Left hindlimb (tissue), 1 donor: ENCODE measurements at regions not wholly inside any gene's neighbourhood (a gene's known extent, or its start where the extent isn't known, plus 50 kb on each side); places are given as distances from the start of the nearest gene placed in this dataset.
"Not testable (repeated sequence)": the region's sequence is repeated elsewhere in the genome, so short reads cannot be mapped to it uniquely, and the experiment has no call there.

Experiments
- DNase-seq: peaks from one replicate; pipeline ENCODE4 v3.0.0-alpha.2; 2018

GRCh38 chr2:185526161-185526560 lies 212.4 kb upstream of the FSIP2 start:
- DNase-seq, result no peak

- no peak for DNase-seq
Measured at GRCh38 chr2:185531721-185532120, 206.9 kb upstream of the FSIP2 start.

GRCh38 chr2:185537689-185538088 lies 200.9 kb upstream of the FSIP2 start:
- no peak for DNase-seq

GRCh38 chr2:185567196-185567595 lies 171.4 kb upstream of the FSIP2 start:
- no peak for DNase-seq

- no peak for DNase-seq
Measured at GRCh38 chr2:185567940-185568339, 170.7 kb upstream of the FSIP2 start.

- DNase-seq, result no peak
Measured at GRCh38 chr2:185578322-185578721, 160.3 kb upstream of the FSIP2 start.

- DNase-seq, result peak; percentile 20
Measured at GRCh38 chr2:185583058-185583816, 155.4 kb upstream of the FSIP2 start.

GRCh38 chr2:185585165-185585564 lies 153.4 kb upstream of the FSIP2 start:
- DNase-seq, result not testable (repeated sequence)

GRCh38 chr2:185591276-185591675 lies 147.3 kb upstream of the FSIP2 start:
- not testable (repeated sequence) for DNase-seq

GRCh38 chr2:185607945-185608344 lies 130.7 kb upstream of the FSIP2 start:
- DNase-seq, result no peak

- no peak for DNase-seq
Measured at GRCh38 chr2:185608799-185609198, 129.8 kb upstream of the FSIP2 start.

- DNase-seq, result no peak
Measured at GRCh38 chr2:185610301-185610700, 128.3 kb upstream of the FSIP2 start.

- DNase-seq, result no peak
Measured at GRCh38 chr2:185618625-185619024, 120.0 kb upstream of the FSIP2 start.

GRCh38 chr2:185625604-185626003 lies 113.0 kb upstream of the FSIP2 start:
- no peak for DNase-seq

GRCh38 chr2:185628985-185629384 lies 109.6 kb upstream of the FSIP2 start:
- no peak for DNase-seq

GRCh38 chr2:185633621-185634020 lies 105.0 kb upstream of the FSIP2 start:
- no peak for DNase-seq

- no peak for DNase-seq
Measured at GRCh38 chr2:185638771-185639170, 99.8 kb upstream of the FSIP2 start.

- DNase-seq, result no peak
Measured at GRCh38 chr2:185640588-185640987, 98.0 kb upstream of the FSIP2 start.

- DNase-seq, result no peak
Measured at GRCh38 chr2:185643434-185643833, 95.2 kb upstream of the FSIP2 start.

- DNase-seq, result no peak
Measured at GRCh38 chr2:185644828-185645227, 93.8 kb upstream of the FSIP2 start.

GRCh38 chr2:185645529-185645928 lies 93.1 kb upstream of the FSIP2 start:
- DNase-seq, result no peak

- DNase-seq, result no peak
Measured at GRCh38 chr2:185658750-185659149, 79.9 kb upstream of the FSIP2 start.

- DNase-seq, result no peak
Measured at GRCh38 chr2:185663811-185664210, 74.8 kb upstream of the FSIP2 start.

- no peak for DNase-seq
Measured at GRCh38 chr2:185664384-185664783, 74.2 kb upstream of the FSIP2 start.

GRCh38 chr2:185665251-185665814 lies 73.3 kb upstream of the FSIP2 start:
- no peak for DNase-seq
